ENCODE measurements at regions not wholly inside any gene's neighbourhood (a gene's known extent, or its start where the extent isn't known, plus 50 kb on each side); places are given as distances from the start of the nearest gene placed in this dataset.
"Not testable (repeated sequence)": the region's sequence is repeated elsewhere in the genome, so short reads cannot be mapped to it uniquely, and the experiment has no call there.

- peak in 1 of 2 donors; percentile 5 for ATAC-seq
- Histone ChIP-seq H3K27ac (no peak overlapping the region), H3K9me3 (no peaks in the 10 kb centered on the region), H3K27me3 (ENCODE audit: low read depth) (peaks cover 58% of the 10 kb centered on the region), H3K4me1 (no peaks in the 10 kb centered on the region), H3K36me3 (no peaks in the 10 kb centered on the region), H3K4me3 (no peak overlapping the region)
- intact Hi-C loops (cut with DNase I) = no loop called here
- no peak for TF ChIP-seq CTCF (IDR thresholded peaks at IDR 0.05)
- peak; percentile 21 for DNase-seq
These were observed 104.4 kb downstream of the MICALL2 start for GRCh38 chr7:1354661-1355567.

- no peak for TF ChIP-seq CTCF (IDR thresholded peaks at IDR 0.05)
- ATAC-seq (peak in 1 of 2 donors; percentile 9), DNase-seq (peak; percentile 31)
- H3K27me3 ChIP-seq (ENCODE audit: low read depth) = peaks cover 55% of the 10 kb centered on the region
- H3K9me3 ChIP-seq = no peaks in the 10 kb centered on the region
- no peak overlapping the region for H3K4me3 ChIP-seq
- no peak overlapping the region for H3K27ac ChIP-seq
- H3K36me3 ChIP-seq = no peaks in the 10 kb centered on the region
- H3K4me1 ChIP-seq = no peaks in the 10 kb centered on the region
- intact Hi-C loops (cut with DNase I) = no loop called here
These were observed 103.5 kb downstream of the MICALL2 start for GRCh38 chr7:1355568-1356340.

GRCh38 chr7:1356853-1357252, 102.4 kb downstream of the MICALL2 start:
- H3K4me3 ChIP-seq; H3K36me3 ChIP-seq; intact Hi-C loops (cut with DNase I); H3K27ac ChIP-seq; H3K9me3 ChIP-seq; H3K4me1 ChIP-seq; DNase-seq; ATAC-seq: not testable (repeated sequence)
- peaks cover 44% of the 10 kb centered on the region for H3K27me3 ChIP-seq (ENCODE audit: low read depth)

GRCh38 chr7:1357260-1357600, 102.0 kb downstream of the MICALL2 start:
- DNase-seq; ATAC-seq; H3K36me3 ChIP-seq; H3K4me3 ChIP-seq; H3K9me3 ChIP-seq; intact Hi-C loops (cut with DNase I); H3K4me1 ChIP-seq; H3K27ac ChIP-seq: not testable (repeated sequence)
- H3K27me3 ChIP-seq (ENCODE audit: low read depth) = peaks cover 41% of the 10 kb centered on the region

GRCh38 chr7:1357601-1358271, 101.5 kb downstream of the MICALL2 start:
- Histone ChIP-seq H3K4me3 (no peak overlapping the region), H3K27me3 (ENCODE audit: low read depth) (peaks cover 35% of the 10 kb centered on the region), H3K27ac (no peak overlapping the region), H3K36me3 (no peaks in the 10 kb centered on the region), H3K9me3 (no peaks in the 10 kb centered on the region), H3K4me1 (no peaks in the 10 kb centered on the region)
- ATAC-seq = no peak
- no peak for TF ChIP-seq CTCF (IDR thresholded peaks at IDR 0.05)
- intact Hi-C loops (cut with DNase I) = no loop called here
- DNase-seq = peak; percentile 32

GRCh38 chr7:1358376-1359050, 100.8 kb downstream of the MICALL2 start:
- no peak for TF ChIP-seq CTCF (IDR thresholded peaks at IDR 0.05)
- H3K4me1 ChIP-seq = no peaks in the 10 kb centered on the region
- DNase-seq (no peak), ATAC-seq (no peak)
- intact Hi-C loops (cut with DNase I) = no loop called here
- no peaks in the 10 kb centered on the region for H3K9me3 ChIP-seq
- H3K4me3 ChIP-seq = no peak overlapping the region
- H3K27ac ChIP-seq = no peak overlapping the region
- peaks cover 29% of the 10 kb centered on the region for H3K27me3 ChIP-seq (ENCODE audit: low read depth)
- no peaks in the 10 kb centered on the region for H3K36me3 ChIP-seq

Data from lower lobe of right lung (tissue), 2 donors.